Stimulated activated naive CD8-positive, alpha-beta T cell treated with anti-CD3 and anti-CD28 coated beads, Interleukin-15, amount 100 ng/mL, for 72 hours (primary cell): ENCODE measurements at regions not wholly inside any gene's neighbourhood (a gene's known extent, or its start where the extent isn't known, plus 50 kb on each side); places are given as distances from the start of the nearest gene placed in this dataset.

Source experiments
- ATAC-seq: fragments of 150-1000 bp; cut with Tn5 transposase; 2 replicates; pipeline ENCODE4 v1.10.0; 2021; ENCODE audit warnings: mild to moderate bottlenecking, moderate library complexity
- DNase-seq, 2 donors: peaks; one replicate each; pipeline ENCODE4 v3.0.0; 2021 to 2022
- H3K27ac Mint-ChIP-seq, 2 donors: one replicate each; pipeline ENCODE4 v1.8.0; 2022; ENCODE audit warnings: mild to moderate bottlenecking in 2 of 2, mixed read lengths in 2 of 2, moderate library complexity in 2 of 2
- H3K27me3 Mint-ChIP-seq: one replicate; pipeline ENCODE4 v1.8.0; 2022; ENCODE audit warnings: mixed read lengths
- H3K4me1 Mint-ChIP-seq: one replicate; pipeline ENCODE4 v1.8.0; 2022; ENCODE audit warnings: mild to moderate bottlenecking, mixed read lengths
- H3K4me3 Mint-ChIP-seq, 2 donors: one replicate each; pipeline ENCODE4 v1.8.0; 2022; ENCODE audit warnings: mild to moderate bottlenecking in 2 of 2, mixed read lengths in 2 of 2, moderate library complexity in 1 of 2
- H3K9me3 Mint-ChIP-seq, 2 donors: one replicate each; pipeline ENCODE4 v1.8.0; 2022; ENCODE audit warnings: mixed read lengths in 2 of 2

- Mint-ChIP-seq H3K4me3 (no peak overlapping the region), H3K27me3 (no peaks in the 10 kb centered on the region), H3K27ac (no peak overlapping the region), H3K4me1 (no peaks in the 10 kb centered on the region), H3K9me3 (no peaks in the 10 kb centered on the region)
- DNase-seq (no peak), ATAC-seq (no peak)
Measured at GRCh38 chr2:19072161-19072560, 286.3 kb downstream of the OSR1 start.

- Mint-ChIP-seq H3K9me3 (no peaks in the 10 kb centered on the region), H3K27me3 (no peaks in the 10 kb centered on the region), H3K4me1 (no peaks in the 10 kb centered on the region), H3K27ac (no peak overlapping the region), H3K4me3 (no peak overlapping the region)
- DNase-seq (no peak), ATAC-seq (no peak)
Measured at GRCh38 chr2:19070886-19071285, 287.5 kb downstream of the OSR1 start.

DNA sequence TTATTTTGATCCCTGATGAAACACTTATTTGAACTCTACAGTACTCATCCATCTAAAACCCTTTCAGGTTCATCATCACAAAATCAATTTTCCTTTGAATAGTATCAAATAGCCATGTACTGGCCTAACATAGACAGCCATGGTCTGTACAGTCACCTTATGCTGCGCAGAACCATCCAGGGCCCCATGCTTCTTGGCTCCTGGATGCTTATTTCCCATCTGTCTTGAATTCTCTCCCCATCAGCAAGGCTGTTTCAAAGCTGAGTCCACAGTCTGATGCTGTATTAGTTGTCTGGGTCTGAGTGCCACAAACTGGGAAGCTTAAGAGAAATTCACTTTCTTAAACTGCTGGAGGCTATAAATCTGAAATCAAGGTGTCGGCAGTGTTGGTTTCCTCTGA is 290.2 kb downstream of the OSR1 start:
- H3K4me1 Mint-ChIP-seq: no peaks in the 10 kb centered on the region
- DNase-seq: no peak
- H3K4me3 Mint-ChIP-seq: no peak overlapping the region
- ATAC-seq: no peak
- no peak overlapping the region for H3K27ac Mint-ChIP-seq
- H3K9me3 Mint-ChIP-seq: no peaks in the 10 kb centered on the region
- no peaks in the 10 kb centered on the region for H3K27me3 Mint-ChIP-seq

DNA sequence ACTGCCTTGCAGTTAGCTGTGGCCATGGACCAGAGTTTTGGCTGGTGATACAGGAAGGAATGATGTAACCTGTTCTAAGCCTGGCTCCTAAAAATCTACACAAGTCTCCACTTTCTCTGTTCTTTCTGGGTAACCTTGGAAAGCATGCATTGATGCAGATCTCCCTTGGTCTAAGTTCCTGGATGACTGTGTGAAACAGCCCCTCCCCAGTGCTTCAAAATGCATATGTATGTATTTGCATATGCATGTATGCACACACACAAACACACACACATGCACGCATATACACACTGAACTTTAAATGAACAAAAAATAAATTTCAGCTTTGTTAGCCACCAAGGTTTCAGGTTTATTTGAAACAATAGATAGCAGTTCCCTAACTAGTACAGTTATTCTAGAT is 296.1 kb downstream of the OSR1 start:
- Mint-ChIP-seq H3K9me3 (no peaks in the 10 kb centered on the region), H3K4me1 (no peaks in the 10 kb centered on the region), H3K4me3 (no peak overlapping the region), H3K27ac (no peak overlapping the region), H3K27me3 (no peaks in the 10 kb centered on the region)
- DNase-seq: no peak
- ATAC-seq: no peak

DNA sequence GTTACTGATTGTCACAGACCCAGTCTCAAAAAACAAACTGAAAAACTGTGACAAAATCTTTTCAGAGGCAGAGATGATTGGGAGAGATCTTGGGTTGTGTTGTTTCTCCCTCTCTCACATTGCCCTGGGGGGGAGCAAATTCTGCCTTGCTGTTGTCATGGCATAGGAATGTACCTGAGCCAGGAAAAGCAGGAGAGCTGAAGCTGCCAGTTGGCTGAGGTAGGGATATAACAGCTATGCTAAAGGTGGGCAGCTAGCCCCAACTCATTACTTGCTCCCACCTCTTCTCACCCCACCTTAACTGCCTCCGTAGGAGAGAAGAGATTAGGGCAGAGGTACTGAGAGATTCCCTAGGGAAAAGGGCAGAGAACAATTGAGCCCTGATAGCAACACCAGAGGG is 299.3 kb downstream of the OSR1 start:
- peaks cover 0 to 2% of the 10 kb centered on the region in 2 donors for H3K9me3 Mint-ChIP-seq
- ATAC-seq (no peak), DNase-seq (no peak)
- no peak overlapping the region for H3K27ac Mint-ChIP-seq
- no peaks in the 10 kb centered on the region for H3K4me1 Mint-ChIP-seq
- no peaks in the 10 kb centered on the region for H3K27me3 Mint-ChIP-seq
- H3K4me3 Mint-ChIP-seq: no peak overlapping the region

DNA sequence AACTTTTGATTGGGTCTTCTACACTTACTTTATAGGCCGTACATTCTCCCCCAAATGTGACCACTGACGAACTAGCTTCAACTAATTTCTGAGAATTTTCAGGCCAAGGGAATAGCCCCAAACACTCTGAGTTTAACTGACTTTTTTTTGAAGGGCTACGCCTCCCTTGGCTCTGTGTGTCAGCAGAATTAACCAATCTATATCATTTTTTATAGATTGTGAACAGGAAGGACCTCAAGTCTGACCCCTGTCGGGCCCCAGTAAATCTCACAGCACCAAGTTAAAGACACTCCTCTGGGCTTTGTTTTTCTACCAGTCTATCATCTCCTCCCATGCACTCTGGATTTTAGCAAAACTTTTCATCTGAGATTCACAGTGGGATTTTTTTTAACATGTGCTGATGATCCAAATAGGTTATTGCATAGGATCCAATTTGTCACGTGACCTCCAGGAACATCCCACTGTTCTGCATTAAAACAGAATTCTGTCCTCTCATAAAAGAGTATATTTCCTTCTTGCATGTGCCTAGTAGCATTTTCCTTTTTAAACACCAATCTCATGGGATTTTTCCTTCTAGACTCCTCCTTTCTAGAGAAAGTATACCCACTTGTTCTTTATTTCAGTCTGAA is 307.1 kb downstream of the OSR1 start:
- Mint-ChIP-seq H3K27me3 (no peaks in the 10 kb centered on the region), H3K4me1 (no peaks in the 10 kb centered on the region), H3K9me3 (peaks cover 10% of the 10 kb centered on the region in 2 donors), H3K4me3 (no peak overlapping the region), H3K27ac (no peak overlapping the region)
- no peak for DNase-seq
- ATAC-seq: no peak

DNA sequence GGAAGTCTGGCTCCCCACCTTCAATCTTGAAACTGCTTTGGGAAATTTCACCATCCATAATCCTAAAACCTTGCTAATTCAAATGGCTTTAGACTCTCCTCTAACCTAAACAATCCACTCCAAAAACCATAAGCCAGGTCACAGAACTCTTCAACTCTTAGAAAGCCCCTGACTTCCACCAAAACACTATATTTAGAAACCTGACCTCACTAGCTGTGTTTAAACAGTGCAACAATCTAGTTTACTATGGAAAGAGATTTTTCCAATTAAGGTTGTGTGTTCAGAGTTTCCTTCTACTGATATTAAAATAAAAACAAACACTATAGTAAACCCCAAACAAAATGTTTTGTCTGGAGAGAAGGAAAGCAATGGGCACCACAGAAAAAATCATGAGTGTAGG is 308.1 kb downstream of the OSR1 start:
- DNase-seq: no peak
- Mint-ChIP-seq H3K4me1 (no peaks in the 10 kb centered on the region), H3K9me3 (peaks cover 10% of the 10 kb centered on the region in 2 donors), H3K27ac (no peak overlapping the region), H3K27me3 (no peaks in the 10 kb centered on the region), H3K4me3 (no peak overlapping the region)
- ATAC-seq: no peak

- ATAC-seq (no peak), DNase-seq (no peak)
- Mint-ChIP-seq H3K4me3 (no peak overlapping the region), H3K4me1 (no peaks in the 10 kb centered on the region), H3K27ac (no peak overlapping the region), H3K27me3 (no peaks in the 10 kb centered on the region), H3K9me3 (peaks cover 5 to 10% of the 10 kb centered on the region in 2 donors)
Measured at GRCh38 chr2:19048593-19049266, 309.7 kb downstream of the OSR1 start.

- Mint-ChIP-seq H3K27ac (no peak overlapping the region), H3K9me3 (peaks cover 5 to 10% of the 10 kb centered on the region in 2 donors), H3K4me3 (no peak overlapping the region), H3K4me1 (no peaks in the 10 kb centered on the region), H3K27me3 (no peaks in the 10 kb centered on the region)
- no peak for DNase-seq
- ATAC-seq: no peak
Measured at GRCh38 chr2:19046986-19047780, 311.2 kb downstream of the OSR1 start.

GRCh38 chr2:19045151-19045550 is 313.3 kb downstream of the OSR1 start:
- Mint-ChIP-seq H3K27ac (peak overlapping the region in 1 of 2 donors; percentile 78), H3K4me1 (no peaks in the 10 kb centered on the region), H3K27me3 (no peaks in the 10 kb centered on the region), H3K4me3 (no peak overlapping the region), H3K9me3 (peaks cover 5 to 10% of the 10 kb centered on the region in 2 donors)
- ATAC-seq (no peak), DNase-seq (no peak)

DNA sequence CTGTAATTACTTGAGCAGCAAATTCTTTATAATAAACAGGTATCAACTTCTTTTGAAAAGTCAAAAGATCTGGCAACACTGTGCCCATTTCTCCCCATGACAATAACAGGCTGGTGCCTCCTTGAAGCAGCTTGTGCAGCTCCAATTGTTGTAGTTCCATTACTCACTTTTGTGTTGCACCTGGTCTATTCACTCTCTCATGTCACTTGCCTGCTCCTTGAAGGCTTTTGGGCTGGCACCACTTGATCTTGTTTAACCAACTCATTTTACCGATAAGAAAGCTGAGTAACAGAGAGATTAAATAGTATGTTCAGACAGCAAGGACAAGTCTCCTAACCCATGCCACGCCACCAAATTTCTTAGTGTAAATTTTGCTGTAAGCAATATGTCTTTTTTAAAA is 314.5 kb downstream of the OSR1 start:
- Mint-ChIP-seq H3K4me3 (no peak overlapping the region), H3K9me3 (peaks cover 5 to 6% of the 10 kb centered on the region in 2 donors), H3K27me3 (no peaks in the 10 kb centered on the region), H3K27ac (no peak overlapping the region), H3K4me1 (no peaks in the 10 kb centered on the region)
- no peak for ATAC-seq
- no peak for DNase-seq

DNA sequence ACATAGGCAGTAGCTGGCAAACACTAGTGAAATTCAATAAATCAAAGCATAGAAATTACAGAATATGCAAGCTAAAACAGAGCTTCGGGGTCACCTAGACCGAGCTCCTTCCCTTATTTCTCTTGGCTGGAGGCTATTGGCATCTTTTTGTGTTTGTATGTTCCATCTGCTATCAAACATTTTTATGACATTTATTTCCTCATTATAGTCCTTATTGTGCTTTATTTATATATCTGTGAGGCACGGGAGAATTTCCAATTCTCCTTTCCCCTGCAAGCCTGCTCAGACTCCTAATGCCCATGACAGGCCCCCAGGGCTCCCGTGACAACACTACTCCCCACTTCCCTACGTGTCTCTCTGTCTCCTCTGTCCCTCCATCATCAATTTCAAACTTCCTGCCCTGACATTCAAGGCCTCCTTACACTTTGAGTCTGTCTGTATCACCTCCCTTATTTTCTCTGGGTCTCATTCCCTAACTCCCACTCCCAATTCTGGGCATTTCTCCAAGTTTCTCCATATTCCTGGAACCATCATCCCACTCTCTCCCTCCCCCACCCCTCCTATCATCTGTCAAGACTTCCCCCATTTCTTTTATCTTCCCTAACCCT is 316.9 kb downstream of the OSR1 start:
- Mint-ChIP-seq H3K9me3 (no peaks in the 10 kb centered on the region), H3K27ac (no peak overlapping the region), H3K4me3 (no peak overlapping the region), H3K27me3 (no peaks in the 10 kb centered on the region), H3K4me1 (no peaks in the 10 kb centered on the region)
- DNase-seq (no peak), ATAC-seq (no peak)

DNA sequence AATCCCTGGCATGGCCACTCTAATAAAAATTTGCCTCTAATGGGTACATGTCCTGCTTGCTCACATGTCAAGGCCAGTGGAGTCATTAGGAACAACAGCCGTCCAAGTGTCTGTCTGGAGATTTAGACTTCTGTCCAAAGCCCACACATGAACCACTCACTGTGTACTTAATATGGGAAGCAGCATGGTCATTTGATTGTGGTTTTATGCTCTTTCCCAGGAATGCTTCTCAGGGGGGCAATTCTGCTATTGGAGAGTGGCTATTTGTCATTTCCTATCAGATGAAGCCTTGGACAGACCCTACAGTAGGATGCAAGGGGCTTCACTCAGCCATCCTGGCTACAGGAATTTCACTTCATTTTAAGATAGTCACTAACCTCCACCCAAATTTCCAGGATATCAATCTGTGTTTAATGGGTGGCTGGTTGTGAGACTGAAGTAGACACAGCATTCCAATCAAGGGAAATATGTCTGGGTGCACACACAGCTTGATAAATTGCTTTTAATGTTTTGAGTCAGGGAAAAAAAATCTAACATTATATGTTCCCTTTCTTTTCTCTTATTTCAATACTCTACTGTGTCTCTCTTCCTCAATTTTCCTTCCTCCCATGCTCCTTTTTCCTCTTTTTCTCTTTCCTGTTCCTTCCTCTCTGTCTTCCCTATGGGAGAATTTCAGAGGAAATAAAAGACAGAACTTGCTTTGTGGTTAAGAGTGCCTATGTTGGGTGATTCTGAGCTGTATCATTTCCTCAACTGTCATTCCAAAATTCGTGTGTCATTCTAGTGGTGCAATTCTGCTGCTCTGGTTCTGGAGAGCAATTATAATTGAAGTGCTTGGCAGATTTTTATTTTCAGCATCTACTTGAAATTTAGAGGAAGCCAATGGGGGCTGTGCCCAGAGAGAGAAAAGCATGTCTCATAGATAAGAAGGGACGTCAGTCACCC is 320.1 kb downstream of the OSR1 start:
- no peak for DNase-seq
- Mint-ChIP-seq H3K4me1 (no peaks in the 10 kb centered on the region), H3K27me3 (no peaks in the 10 kb centered on the region), H3K27ac (no peak overlapping the region), H3K4me3 (no peak overlapping the region), H3K9me3 (no peaks in the 10 kb centered on the region)
- no peak for ATAC-seq

GRCh38 chr2:19036091-19036490 is 322.3 kb downstream of the OSR1 start:
- no peaks in the 10 kb centered on the region for H3K4me1 Mint-ChIP-seq
- H3K27me3 Mint-ChIP-seq: no peaks in the 10 kb centered on the region
- H3K27ac Mint-ChIP-seq: no peak overlapping the region
- DNase-seq (no peak), ATAC-seq (no peak)
- H3K4me3 Mint-ChIP-seq: no peak overlapping the region
- no peaks in the 10 kb centered on the region for H3K9me3 Mint-ChIP-seq

DNA sequence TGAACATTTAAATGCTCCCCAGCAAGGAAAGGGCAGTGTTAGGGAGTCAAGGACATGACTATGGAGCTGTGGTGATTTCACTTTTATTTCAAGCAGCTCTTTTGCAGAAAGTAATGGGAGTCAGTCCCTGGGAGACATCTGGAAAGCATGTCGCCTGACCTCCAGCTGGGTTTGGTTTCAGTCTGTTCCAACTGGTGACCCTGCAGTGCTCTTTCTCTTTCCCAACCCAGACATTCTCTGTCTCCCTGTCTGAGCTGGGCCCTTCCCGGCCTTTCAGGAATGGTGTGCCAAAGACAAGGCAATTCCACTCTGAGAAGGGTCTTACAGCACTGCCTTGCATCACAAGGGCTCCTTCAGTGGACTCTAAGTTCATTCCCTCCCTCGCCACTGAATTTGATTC is 323.2 kb downstream of the OSR1 start:
- Mint-ChIP-seq H3K27ac (no peak overlapping the region), H3K27me3 (no peaks in the 10 kb centered on the region), H3K4me1 (no peaks in the 10 kb centered on the region), H3K4me3 (no peak overlapping the region), H3K9me3 (no peaks in the 10 kb centered on the region)
- DNase-seq: no peak
- no peak for ATAC-seq
